DMS114 treated with DMSO at 0.1 percent for 48 hours (cell line): ENCODE measurements at regions not wholly inside any gene's neighbourhood (a gene's known extent, or its start where the extent isn't known, plus 50 kb on each side); places are given as distances from the start of the nearest gene placed in this dataset.
"Not testable (repeated sequence)": the region's sequence is repeated elsewhere in the genome, so short reads cannot be mapped to it uniquely, and the experiment has no call there.

Source experiments
- DNase-seq: peaks from one replicate; lab custom pipeline; 2025; ENCODE audit not compliant: unreplicated experiment; lab: John Stamatoyannopoulos, UW

- DNase-seq: no peak
These were observed 234.7 kb upstream of the NPY start for GRCh38 chr7:24049296-24049695.

- DNase-seq: no peak
These were observed 232.9 kb upstream of the NPY start for GRCh38 chr7:24050991-24051560.

- DNase-seq: no peak
These were observed 232.3 kb upstream of the NPY start for GRCh38 chr7:24051651-24052050.

- no peak for DNase-seq
These were observed 231.3 kb upstream of the NPY start for GRCh38 chr7:24052572-24053260.

GRCh38 chr7:24054236-24054635, 229.8 kb upstream of the NPY start:
- DNase-seq: no peak

GRCh38 chr7:24057243-24057642, 226.7 kb upstream of the NPY start:
- no peak for DNase-seq

GRCh38 chr7:24058953-24059352, 225.0 kb upstream of the NPY start:
- no peak for DNase-seq

- no peak for DNase-seq
These were observed 224.2 kb upstream of the NPY start for GRCh38 chr7:24059775-24060174.

- no peak for DNase-seq
These were observed 220.3 kb upstream of the NPY start for GRCh38 chr7:24063721-24064120.

GRCh38 chr7:24069751-24070150, 214.2 kb upstream of the NPY start:
- DNase-seq: no peak

- no peak for DNase-seq
These were observed 210.2 kb upstream of the NPY start for GRCh38 chr7:24073651-24074420.

GRCh38 chr7:24075426-24075810, 208.6 kb upstream of the NPY start:
- DNase-seq: no peak

- no peak for DNase-seq
These were observed 201.2 kb upstream of the NPY start for GRCh38 chr7:24082826-24083225.

GRCh38 chr7:24102988-24103387, 181.0 kb upstream of the NPY start:
- DNase-seq: no peak

GRCh38 chr7:24108906-24109376, 175.0 kb upstream of the NPY start:
- no peak for DNase-seq

- DNase-seq: no peak
These were observed 173.9 kb upstream of the NPY start for GRCh38 chr7:24110056-24110455.

- DNase-seq: no peak
These were observed 170.5 kb upstream of the NPY start for GRCh38 chr7:24113506-24113905.

GRCh38 chr7:24115661-24116060, 168.3 kb upstream of the NPY start:
- DNase-seq: no peak

GRCh38 chr7:24117903-24118499, 166.0 kb upstream of the NPY start:
- DNase-seq: not testable (repeated sequence)

- no peak for DNase-seq
These were observed 164.1 kb upstream of the NPY start for GRCh38 chr7:24119852-24120251.

- no peak for DNase-seq
These were observed 160.9 kb upstream of the NPY start for GRCh38 chr7:24123076-24123475.

- DNase-seq: no peak
These were observed 158.2 kb upstream of the NPY start for GRCh38 chr7:24125765-24126164.
